DOHH2 (cell line): ENCODE measurements at regions not wholly inside any gene's neighbourhood (a gene's known extent, or its start where the extent isn't known, plus 50 kb on each side); places are given as distances from the start of the nearest gene placed in this dataset.

Experiments used
- EZH2phosphoT487 ChIP-seq: fragments of 200-600 bp; sonication (generic); IDR thresholded peaks from 2 replicates; pipeline ENCODE4 v1.6.1; 2017; ENCODE audit warnings: borderline replicate concordance, mild to moderate bottlenecking, antibody characterized with exemption, low read length, moderate library complexity, mixed read lengths
- TF ChIP-seq, protein P1 (sequence below): fragments of 200-600 bp; sonication (generic); IDR thresholded peaks from one replicate; pipeline ENCODE4 v1.5.1; 2014; ENCODE audit warnings: antibody characterized with exemption, mild to moderate bottlenecking, low read depth, low read length; ENCODE audit not compliant: poor library complexity, severe bottlenecking

DNA sequence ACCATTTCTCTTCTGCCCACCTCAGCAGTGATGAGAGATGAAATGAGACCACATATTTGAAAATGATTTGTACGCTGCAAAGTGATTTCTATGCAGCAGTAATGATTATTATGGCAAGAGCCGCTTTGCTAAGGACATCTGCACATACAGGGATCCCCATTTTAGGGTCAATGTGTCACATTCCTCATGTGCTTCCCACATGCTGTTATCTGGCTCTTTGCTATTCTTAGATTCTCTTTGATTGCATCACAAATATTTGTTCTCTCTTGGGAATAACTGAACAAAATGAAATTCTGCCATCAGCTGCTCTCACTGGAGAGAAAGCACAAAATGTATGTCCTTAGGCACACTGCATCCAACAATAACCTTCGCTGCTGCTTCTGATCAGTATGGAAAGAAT lies 209.5 kb upstream of the IPO5 start:
- no peak for TF ChIP-seq EZH2phosphoT487
- TF ChIP-seq, protein P1, sequence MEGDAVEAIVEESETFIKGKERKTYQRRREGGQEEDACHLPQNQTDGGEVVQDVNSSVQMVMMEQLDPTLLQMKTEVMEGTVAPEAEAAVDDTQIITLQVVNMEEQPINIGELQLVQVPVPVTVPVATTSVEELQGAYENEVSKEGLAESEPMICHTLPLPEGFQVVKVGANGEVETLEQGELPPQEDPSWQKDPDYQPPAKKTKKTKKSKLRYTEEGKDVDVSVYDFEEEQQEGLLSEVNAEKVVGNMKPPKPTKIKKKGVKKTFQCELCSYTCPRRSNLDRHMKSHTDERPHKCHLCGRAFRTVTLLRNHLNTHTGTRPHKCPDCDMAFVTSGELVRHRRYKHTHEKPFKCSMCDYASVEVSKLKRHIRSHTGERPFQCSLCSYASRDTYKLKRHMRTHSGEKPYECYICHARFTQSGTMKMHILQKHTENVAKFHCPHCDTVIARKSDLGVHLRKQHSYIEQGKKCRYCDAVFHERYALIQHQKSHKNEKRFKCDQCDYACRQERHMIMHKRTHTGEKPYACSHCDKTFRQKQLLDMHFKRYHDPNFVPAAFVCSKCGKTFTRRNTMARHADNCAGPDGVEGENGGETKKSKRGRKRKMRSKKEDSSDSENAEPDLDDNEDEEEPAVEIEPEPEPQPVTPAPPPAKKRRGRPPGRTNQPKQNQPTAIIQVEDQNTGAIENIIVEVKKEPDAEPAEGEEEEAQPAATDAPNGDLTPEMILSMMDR: no peak
